ENCODE measurements at regions not wholly inside any gene's neighbourhood (a gene's known extent, or its start where the extent isn't known, plus 50 kb on each side); places are given as distances from the start of the nearest gene placed in this dataset.
"Not testable (repeated sequence)": the region's sequence is repeated elsewhere in the genome, so short reads cannot be mapped to it uniquely, and the experiment has no call there.

DNA sequence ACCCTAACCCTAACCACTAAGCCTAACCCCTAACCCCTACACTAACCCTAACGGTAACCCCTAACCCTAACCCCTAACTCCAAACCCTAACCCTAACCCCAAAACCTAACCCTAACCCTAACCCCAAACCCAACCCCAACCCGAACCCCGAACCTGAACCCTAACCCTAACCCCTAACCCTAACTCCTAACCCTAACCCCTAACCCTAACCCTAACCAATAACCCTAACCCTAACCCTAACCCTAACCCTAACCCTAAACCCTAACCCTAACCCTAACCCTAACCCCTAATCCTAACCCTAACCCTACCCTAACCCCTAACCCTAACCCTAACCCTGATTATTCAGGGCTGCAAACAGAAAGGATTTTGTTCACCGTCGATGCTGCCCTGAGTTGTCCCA lies 144.6 kb upstream of the DUSP22 start:
- H3K36me3 ChIP-seq (ENCODE audit: insufficient read depth); H3K27me3 ChIP-seq (ENCODE audit: insufficient read depth, low read depth); H3K27ac ChIP-seq; H3K4me3 ChIP-seq (IDR thresholded peaks at IDR 0.05; ENCODE audit: insufficient read depth, low read depth, low read length); H3K79me2 ChIP-seq (ENCODE audit: insufficient read depth, low read depth); H2AFZ ChIP-seq (ENCODE audit: low read depth); H3K9ac ChIP-seq; H4K20me1 ChIP-seq (ENCODE audit: insufficient read depth); H3K4me2 ChIP-seq: not testable (repeated sequence)
- peaks cover 32% of the 10 kb centered on the region for H3K4me1 ChIP-seq (ENCODE audit: low read depth, poor library complexity, severe bottlenecking)

DNA sequence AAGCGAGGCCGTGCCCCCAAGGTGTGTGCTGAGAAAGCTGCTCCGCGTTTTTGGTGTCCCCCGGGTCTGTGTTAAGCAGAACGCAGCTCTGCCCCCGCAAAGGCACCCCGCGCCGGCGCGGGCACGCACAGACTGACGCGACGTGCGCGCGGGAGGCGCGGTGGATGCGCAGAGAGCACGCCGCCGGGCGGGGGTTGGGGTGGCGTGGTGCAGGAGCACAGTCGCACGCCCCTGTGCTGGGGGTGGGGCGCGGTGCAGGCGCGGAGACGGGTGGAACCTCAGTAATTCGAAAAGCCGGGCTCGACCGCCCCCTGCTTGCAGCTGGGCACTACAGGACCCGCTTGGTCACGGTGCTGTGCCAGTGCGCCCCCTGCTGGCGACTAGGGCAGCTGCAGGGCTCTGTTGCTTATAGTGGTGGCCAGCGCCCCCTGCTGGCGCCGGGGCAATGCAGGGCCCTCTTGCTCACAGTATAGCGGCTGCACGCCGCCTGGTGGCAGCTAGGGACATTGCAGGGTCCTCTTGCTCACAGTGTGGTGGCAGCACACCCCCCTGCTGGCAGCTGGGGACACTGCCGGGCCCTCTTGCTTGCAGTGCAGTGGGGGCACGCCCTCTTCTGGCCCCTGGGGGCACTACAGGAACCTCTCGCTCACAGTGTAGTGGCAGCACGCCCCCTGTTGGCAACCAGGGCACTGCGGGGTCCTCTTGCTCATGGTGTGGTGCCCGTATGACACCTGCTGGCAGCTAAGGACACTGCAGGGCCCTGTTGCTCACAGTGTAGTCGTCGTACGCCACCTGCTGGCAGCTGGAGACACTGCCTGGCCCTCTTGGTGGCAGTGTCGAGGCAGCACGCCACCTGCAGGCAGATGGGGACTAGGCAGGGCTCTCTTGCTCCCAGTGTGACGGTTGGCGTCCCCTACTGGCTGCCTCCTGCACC lies 144.0 kb upstream of the DUSP22 start:
- H3K4me3 ChIP-seq (IDR thresholded peaks at IDR 0.05; ENCODE audit: insufficient read depth, low read depth, low read length); H3K27ac ChIP-seq; H4K20me1 ChIP-seq (ENCODE audit: insufficient read depth); H3K27me3 ChIP-seq (ENCODE audit: insufficient read depth, low read depth); H3K79me2 ChIP-seq (ENCODE audit: insufficient read depth, low read depth); H3K36me3 ChIP-seq (ENCODE audit: insufficient read depth); H3K4me2 ChIP-seq; H3K9ac ChIP-seq; H2AFZ ChIP-seq (ENCODE audit: low read depth): not testable (repeated sequence)
- peaks cover 39% of the 10 kb centered on the region for H3K4me1 ChIP-seq (ENCODE audit: low read depth, poor library complexity, severe bottlenecking)
- TF ChIP-seq, protein P1, sequence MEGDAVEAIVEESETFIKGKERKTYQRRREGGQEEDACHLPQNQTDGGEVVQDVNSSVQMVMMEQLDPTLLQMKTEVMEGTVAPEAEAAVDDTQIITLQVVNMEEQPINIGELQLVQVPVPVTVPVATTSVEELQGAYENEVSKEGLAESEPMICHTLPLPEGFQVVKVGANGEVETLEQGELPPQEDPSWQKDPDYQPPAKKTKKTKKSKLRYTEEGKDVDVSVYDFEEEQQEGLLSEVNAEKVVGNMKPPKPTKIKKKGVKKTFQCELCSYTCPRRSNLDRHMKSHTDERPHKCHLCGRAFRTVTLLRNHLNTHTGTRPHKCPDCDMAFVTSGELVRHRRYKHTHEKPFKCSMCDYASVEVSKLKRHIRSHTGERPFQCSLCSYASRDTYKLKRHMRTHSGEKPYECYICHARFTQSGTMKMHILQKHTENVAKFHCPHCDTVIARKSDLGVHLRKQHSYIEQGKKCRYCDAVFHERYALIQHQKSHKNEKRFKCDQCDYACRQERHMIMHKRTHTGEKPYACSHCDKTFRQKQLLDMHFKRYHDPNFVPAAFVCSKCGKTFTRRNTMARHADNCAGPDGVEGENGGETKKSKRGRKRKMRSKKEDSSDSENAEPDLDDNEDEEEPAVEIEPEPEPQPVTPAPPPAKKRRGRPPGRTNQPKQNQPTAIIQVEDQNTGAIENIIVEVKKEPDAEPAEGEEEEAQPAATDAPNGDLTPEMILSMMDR (conservative IDR thresholded peaks at IDR 0.05; ENCODE audit: low read depth, low read length): peak; percentile 93

DNA sequence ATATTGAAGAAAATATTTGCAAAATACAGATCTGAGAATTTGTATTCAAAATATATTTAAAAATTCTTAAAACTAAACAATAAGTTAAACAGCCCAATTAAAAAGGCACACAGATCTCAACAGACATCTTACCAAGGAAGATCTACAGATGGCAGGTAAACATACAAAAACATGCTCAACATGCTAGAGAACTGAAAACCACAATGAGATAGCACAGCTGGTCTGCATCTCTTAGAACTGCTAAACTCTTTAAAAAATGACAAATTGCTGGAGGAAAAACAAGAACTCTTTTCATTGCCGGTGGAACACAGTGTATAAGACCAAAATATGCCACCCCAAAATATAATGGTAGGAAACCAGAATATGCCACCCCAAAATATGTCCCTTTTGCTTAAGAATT lies 142.1 kb upstream of the DUSP22 start:
- H3K36me3 ChIP-seq (ENCODE audit: insufficient read depth); H3K9ac ChIP-seq; H3K79me2 ChIP-seq (ENCODE audit: insufficient read depth, low read depth); H3K4me3 ChIP-seq (IDR thresholded peaks at IDR 0.05; ENCODE audit: insufficient read depth, low read depth, low read length); H4K20me1 ChIP-seq (ENCODE audit: insufficient read depth); H3K27me3 ChIP-seq (ENCODE audit: insufficient read depth, low read depth); H2AFZ ChIP-seq (ENCODE audit: low read depth): not testable (repeated sequence)
- peaks cover 57% of the 10 kb centered on the region for H3K4me1 ChIP-seq (ENCODE audit: low read depth, poor library complexity, severe bottlenecking)
- peak overlapping the region; percentile 37 for H3K4me2 ChIP-seq
- peak overlapping the region; percentile 8; the same call in 1 of the 2 replicates for H3K27ac ChIP-seq

DNA sequence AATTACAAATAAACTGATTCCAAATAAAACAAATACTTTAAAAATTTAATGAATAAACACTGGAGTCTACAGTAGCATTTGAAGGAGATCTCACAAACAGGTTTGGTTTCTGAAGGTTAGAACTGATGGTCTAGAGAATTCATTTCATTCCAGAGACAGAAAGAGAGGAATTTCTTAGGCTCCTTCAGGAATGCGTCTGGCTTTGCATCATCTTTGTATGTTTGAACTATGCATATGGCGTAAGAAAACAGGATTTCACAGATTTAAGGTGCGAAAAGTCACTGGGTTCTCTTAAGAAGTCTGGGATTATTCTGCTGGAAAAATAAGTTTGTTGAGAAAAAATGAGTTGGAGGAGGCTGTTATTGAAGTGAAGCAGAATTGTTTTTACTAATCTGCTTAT lies 139.9 kb upstream of the DUSP22 start:
- peak overlapping the region; percentile 37; the same call in 1 of the 2 replicates for H3K4me2 ChIP-seq
- H2AFZ ChIP-seq (ENCODE audit: low read depth); H3K27me3 ChIP-seq (ENCODE audit: insufficient read depth, low read depth); H3K79me2 ChIP-seq (ENCODE audit: insufficient read depth, low read depth); H3K36me3 ChIP-seq (ENCODE audit: insufficient read depth); H3K9ac ChIP-seq; H4K20me1 ChIP-seq (ENCODE audit: insufficient read depth); H3K27ac ChIP-seq; H3K4me3 ChIP-seq (IDR thresholded peaks at IDR 0.05; ENCODE audit: insufficient read depth, low read depth, low read length): not testable (repeated sequence)
- peaks cover 80% of the 10 kb centered on the region for H3K4me1 ChIP-seq (ENCODE audit: low read depth, poor library complexity, severe bottlenecking)

DNA sequence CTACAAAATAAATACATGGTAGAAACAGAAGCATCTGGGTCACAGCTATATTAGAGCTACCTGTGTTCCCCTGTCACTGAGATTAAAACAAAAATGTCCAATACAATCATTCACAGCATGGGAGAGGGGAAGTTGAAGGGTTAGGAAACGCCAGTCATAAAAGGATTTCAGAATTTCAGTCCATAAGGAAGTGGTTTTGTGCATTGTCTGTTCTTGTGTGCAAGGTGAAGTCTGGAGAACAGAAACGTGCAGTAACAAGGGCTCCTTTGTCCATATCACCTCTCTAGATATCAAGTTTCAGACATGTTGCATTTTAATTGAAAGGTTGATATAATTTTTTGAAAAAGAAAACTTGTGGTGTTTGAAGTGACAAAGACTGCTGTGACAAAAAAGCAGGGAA lies 139.3 kb upstream of the DUSP22 start:
- H3K27me3 ChIP-seq (ENCODE audit: insufficient read depth, low read depth); H4K20me1 ChIP-seq (ENCODE audit: insufficient read depth); H3K79me2 ChIP-seq (ENCODE audit: insufficient read depth, low read depth); H2AFZ ChIP-seq (ENCODE audit: low read depth); H3K4me3 ChIP-seq (IDR thresholded peaks at IDR 0.05; ENCODE audit: insufficient read depth, low read depth, low read length); H3K9ac ChIP-seq; H3K36me3 ChIP-seq (ENCODE audit: insufficient read depth); H3K27ac ChIP-seq: not testable (repeated sequence)
- Histone ChIP-seq H3K4me1 (ENCODE audit: low read depth, poor library complexity, severe bottlenecking) (peaks cover 86% of the 10 kb centered on the region), H3K4me2 (peak overlapping the region; percentile 37; the same call in 1 of the 2 replicates)

DNA sequence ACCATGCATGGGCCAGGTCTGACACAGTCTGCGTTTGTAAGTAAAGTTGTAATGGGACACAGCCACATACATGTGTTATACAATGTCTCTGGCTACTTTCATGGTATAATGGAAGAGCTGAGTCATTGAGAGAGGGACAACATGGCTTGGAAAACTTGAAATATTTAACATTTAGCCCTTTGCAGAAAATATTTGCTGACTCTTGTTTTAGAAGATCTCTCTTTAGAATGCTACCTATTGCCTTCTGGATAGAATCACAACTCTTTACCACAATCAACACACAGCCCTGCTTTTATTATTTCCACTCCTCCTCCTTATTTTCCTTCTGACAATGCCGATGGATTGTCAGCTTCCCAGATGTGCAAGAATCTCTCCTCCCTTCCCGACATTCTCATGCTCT lies 138.4 kb upstream of the DUSP22 start:
- Histone ChIP-seq H3K27ac (0 out of 2 replicates have a peak overlapping the region, but pooled peaks have one; percentile 5), H3K4me2 (peak overlapping the region; percentile 98; the same call in 1 of the 2 replicates), H3K4me1 (ENCODE audit: low read depth, poor library complexity, severe bottlenecking) (peaks cover 94% of the 10 kb centered on the region)
- H3K4me3 ChIP-seq (IDR thresholded peaks at IDR 0.05; ENCODE audit: insufficient read depth, low read depth, low read length); H3K79me2 ChIP-seq (ENCODE audit: insufficient read depth, low read depth); H2AFZ ChIP-seq (ENCODE audit: low read depth); H3K27me3 ChIP-seq (ENCODE audit: insufficient read depth, low read depth); H3K9ac ChIP-seq; H3K36me3 ChIP-seq (ENCODE audit: insufficient read depth); H4K20me1 ChIP-seq (ENCODE audit: insufficient read depth): not testable (repeated sequence)

DNA sequence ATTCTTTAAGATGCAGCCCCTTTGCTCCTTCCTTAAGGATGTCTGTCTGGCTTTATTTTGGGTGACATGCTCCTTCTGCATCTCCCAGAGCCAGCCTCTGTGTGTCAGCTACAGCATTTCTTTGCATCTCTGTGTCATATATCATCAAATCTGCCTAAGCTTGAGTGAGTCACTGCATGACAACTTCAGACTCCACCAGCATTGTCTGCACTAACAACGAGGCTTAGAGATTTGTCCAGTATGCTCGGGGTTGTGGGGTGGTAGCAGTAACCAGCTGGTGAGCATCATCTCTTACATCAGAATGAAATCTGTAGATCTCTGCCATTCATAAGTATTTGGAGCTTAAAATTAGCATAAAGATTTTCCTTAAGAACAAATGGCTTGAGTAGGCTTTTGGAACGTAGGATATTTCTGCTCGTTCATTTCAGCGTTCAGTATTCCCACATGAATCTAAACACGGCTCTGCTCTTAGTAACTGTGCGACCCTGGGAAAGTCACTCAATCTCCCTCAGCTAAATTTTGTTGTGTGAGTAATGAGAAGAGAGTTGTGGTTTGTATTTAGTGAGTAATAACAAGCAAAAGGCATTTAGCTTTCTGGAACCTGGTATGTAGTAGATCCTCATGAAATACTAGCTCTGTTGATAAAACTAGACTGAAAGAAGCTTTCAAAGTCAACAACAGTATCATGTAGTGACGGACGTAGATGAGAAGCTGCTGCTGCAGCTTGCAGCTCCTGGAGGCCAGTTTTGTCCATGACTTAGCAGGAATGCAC lies 137.8 kb upstream of the DUSP22 start:
- Histone ChIP-seq H3K4me2 (peak overlapping the region; percentile 98; the same call in 1 of the 2 replicates), H3K27ac (peak overlapping the region; percentile 5; the same call in 1 of the 2 replicates), H3K4me1 (ENCODE audit: low read depth, poor library complexity, severe bottlenecking) (peaks cover 100% of the 10 kb centered on the region)
- H2AFZ ChIP-seq (ENCODE audit: low read depth); H3K4me3 ChIP-seq (IDR thresholded peaks at IDR 0.05; ENCODE audit: insufficient read depth, low read depth, low read length); H3K27me3 ChIP-seq (ENCODE audit: insufficient read depth, low read depth); H3K36me3 ChIP-seq (ENCODE audit: insufficient read depth); H4K20me1 ChIP-seq (ENCODE audit: insufficient read depth); H3K9ac ChIP-seq; H3K79me2 ChIP-seq (ENCODE audit: insufficient read depth, low read depth): not testable (repeated sequence)
